Right lobe of liver (tissue), 4 donors: ENCODE measurements at regions not wholly inside any gene's neighbourhood (a gene's known extent, or its start where the extent isn't known, plus 50 kb on each side); places are given as distances from the start of the nearest gene placed in this dataset.

ENCODE experiments used
- CTCF ChIP-seq, 4 donors: fragments of 200-600 bp in 3 of 4; fragments of 450-650 bp in 1 of 4; IDR thresholded peaks; one replicate each; pipeline versions ENCODE4 v1.5.1 to v1.8.0; 2016 to 2022; ENCODE audit warnings: antibody characterized with exemption in 4 of 4, mild to moderate bottlenecking in 2 of 4
- POLR2A ChIP-seq: fragments of 450-650 bp; IDR thresholded peaks from one replicate; pipeline ENCODE4 v1.6.1; 2017; ENCODE audit warnings: antibody characterized with exemption, mild to moderate bottlenecking
- donor health status: DM: no; HTN: no; CAD: no.
- donor health status: DM: no; HTN: no; CAD: no.
- donor health status: DM: no; HTN: yes; CAD: no.

DNA sequence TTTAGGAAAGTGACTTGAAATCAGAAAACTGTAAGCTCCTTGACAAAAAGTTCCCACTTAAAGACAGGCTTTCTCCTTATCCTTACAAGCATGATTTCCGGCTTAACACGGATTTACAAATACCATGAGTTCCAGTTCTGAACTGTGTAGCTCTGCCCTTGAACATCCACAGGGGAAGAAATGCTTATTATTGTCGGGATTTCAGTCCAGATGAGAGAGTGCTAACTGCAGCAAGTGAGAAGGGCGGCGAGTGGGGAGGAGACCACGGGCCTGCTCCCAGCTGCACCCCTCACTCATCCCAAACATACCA lies 73.1 kb downstream of the LRRC30 start:
- TF ChIP-seq CTCF (IDR thresholded peaks at IDR 0.05) (no peak), POLR2A (no peak)
